ENCODE measurements at regions not wholly inside any gene's neighbourhood (a gene's known extent, or its start where the extent isn't known, plus 50 kb on each side); places are given as distances from the start of the nearest gene placed in this dataset.

DNA sequence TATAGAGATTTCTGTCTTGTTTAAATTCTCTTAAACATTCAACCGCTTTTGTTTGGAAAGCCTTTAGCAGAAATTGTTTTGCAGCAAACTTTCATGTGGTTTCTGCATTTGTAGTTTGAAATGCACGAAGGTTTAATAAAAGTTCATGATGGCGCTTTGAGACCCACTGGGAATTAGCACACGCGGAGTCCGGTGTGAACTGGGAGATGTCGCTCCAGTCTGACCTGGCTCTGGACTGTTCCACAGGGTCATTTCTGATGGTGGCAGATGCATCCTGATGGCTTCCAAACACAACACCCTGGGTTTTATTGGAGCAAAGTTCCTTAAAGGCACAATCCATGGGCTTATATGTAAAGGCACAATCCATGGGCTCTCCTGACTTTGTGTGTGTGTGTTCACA is 78.1 kb upstream of the MTHFD1L start:
- TF ChIP-seq, protein P1, sequence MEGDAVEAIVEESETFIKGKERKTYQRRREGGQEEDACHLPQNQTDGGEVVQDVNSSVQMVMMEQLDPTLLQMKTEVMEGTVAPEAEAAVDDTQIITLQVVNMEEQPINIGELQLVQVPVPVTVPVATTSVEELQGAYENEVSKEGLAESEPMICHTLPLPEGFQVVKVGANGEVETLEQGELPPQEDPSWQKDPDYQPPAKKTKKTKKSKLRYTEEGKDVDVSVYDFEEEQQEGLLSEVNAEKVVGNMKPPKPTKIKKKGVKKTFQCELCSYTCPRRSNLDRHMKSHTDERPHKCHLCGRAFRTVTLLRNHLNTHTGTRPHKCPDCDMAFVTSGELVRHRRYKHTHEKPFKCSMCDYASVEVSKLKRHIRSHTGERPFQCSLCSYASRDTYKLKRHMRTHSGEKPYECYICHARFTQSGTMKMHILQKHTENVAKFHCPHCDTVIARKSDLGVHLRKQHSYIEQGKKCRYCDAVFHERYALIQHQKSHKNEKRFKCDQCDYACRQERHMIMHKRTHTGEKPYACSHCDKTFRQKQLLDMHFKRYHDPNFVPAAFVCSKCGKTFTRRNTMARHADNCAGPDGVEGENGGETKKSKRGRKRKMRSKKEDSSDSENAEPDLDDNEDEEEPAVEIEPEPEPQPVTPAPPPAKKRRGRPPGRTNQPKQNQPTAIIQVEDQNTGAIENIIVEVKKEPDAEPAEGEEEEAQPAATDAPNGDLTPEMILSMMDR (IDR thresholded peaks at IDR 0.05; ENCODE audit: poor library complexity) = no peak
- no peak for TF ChIP-seq EZH2 (IDR thresholded peaks at IDR 0.05; ENCODE audit: borderline replicate concordance)

All from hepatocyte (in vitro differentiated cells).